ENCODE measurements at regions not wholly inside any gene's neighbourhood (a gene's known extent, or its start where the extent isn't known, plus 50 kb on each side); places are given as distances from the start of the nearest gene placed in this dataset.
"Not testable (repeated sequence)": the region's sequence is repeated elsewhere in the genome, so short reads cannot be mapped to it uniquely, and the experiment has no call there.

DNA sequence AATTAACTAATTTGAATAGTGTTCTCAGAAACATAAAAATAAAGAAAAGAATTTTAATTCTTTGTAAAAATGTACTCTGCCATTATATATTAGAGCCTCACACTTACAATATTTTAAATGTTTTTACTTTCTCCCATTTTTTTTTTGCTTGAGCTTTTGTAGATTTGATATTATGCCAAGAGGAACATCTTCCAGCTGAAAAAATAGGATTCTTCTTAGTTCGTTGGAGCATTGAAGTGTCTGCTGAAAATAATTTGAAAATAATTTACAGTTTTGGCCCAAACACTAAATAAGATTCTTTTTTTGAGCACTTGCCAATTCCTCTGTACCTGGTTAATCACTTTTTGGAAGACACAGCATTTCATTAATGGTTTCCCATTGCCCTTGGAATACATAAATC is 175.0 kb upstream of the COL11A1 start:
- WGBS, 3 donors = 1 to 4% (median 1%) methylated on average over 1 of the region's 1 CpG
- H3K27me3 ChIP-seq = no peaks in the 10 kb centered on the region
- H3K4me3 ChIP-seq = no peak overlapping the region
- TF ChIP-seq POLR2A (IDR thresholded peaks at IDR 0.05) = no peak
- TF ChIP-seq, protein P1, sequence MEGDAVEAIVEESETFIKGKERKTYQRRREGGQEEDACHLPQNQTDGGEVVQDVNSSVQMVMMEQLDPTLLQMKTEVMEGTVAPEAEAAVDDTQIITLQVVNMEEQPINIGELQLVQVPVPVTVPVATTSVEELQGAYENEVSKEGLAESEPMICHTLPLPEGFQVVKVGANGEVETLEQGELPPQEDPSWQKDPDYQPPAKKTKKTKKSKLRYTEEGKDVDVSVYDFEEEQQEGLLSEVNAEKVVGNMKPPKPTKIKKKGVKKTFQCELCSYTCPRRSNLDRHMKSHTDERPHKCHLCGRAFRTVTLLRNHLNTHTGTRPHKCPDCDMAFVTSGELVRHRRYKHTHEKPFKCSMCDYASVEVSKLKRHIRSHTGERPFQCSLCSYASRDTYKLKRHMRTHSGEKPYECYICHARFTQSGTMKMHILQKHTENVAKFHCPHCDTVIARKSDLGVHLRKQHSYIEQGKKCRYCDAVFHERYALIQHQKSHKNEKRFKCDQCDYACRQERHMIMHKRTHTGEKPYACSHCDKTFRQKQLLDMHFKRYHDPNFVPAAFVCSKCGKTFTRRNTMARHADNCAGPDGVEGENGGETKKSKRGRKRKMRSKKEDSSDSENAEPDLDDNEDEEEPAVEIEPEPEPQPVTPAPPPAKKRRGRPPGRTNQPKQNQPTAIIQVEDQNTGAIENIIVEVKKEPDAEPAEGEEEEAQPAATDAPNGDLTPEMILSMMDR (IDR thresholded peaks at IDR 0.05) = no peak
- no peaks in the 10 kb centered on the region for H3K9me3 ChIP-seq
- H3K27ac ChIP-seq = no peak overlapping the region
- intact Hi-C loops (cut with DNase I) = no loop called here
- DNase-seq = no peak
- H3K36me3 ChIP-seq = no peaks in the 10 kb centered on the region
- no peaks in the 10 kb centered on the region for H3K4me1 ChIP-seq (ENCODE audit: insufficient read depth)

DNA sequence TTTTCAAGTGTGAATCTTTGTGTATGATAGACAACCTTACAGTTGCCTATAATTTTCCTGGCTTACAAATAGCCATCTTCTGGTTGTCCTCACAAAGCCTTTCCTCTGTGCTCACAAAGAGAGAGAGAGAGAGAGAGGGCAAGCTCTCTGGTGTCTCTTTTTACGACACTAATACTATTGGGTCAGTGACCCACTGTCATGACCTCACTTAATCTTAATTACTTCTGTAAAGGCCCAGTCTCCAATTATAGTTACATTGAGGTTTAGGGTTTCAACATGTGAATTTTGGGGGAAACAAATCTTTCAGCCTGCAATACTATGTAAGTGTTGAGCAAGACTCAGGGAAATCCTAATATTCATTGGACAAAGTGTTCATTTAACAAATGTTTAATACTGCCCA is 167.4 kb upstream of the COL11A1 start:
- H3K4me1 ChIP-seq (ENCODE audit: insufficient read depth) = no peaks in the 10 kb centered on the region
- no peaks in the 10 kb centered on the region for H3K9me3 ChIP-seq
- no peak overlapping the region for H3K4me3 ChIP-seq
- DNase-seq = no peak
- WGBS, 3 donors = 78 to 83% (median 81%) methylated on average over 1 of the region's 1 CpG
- H3K27me3 ChIP-seq = no peaks in the 10 kb centered on the region
- no peaks in the 10 kb centered on the region for H3K36me3 ChIP-seq
- H3K27ac ChIP-seq = no peak overlapping the region
- intact Hi-C loops (cut with DNase I) = no loop called here
- TF ChIP-seq EP300 (IDR thresholded peaks at IDR 0.05) = no peak
- no peak for TF ChIP-seq POLR2A (IDR thresholded peaks at IDR 0.05)
- TF ChIP-seq, protein P1 (IDR thresholded peaks at IDR 0.05) = no peak

DNA sequence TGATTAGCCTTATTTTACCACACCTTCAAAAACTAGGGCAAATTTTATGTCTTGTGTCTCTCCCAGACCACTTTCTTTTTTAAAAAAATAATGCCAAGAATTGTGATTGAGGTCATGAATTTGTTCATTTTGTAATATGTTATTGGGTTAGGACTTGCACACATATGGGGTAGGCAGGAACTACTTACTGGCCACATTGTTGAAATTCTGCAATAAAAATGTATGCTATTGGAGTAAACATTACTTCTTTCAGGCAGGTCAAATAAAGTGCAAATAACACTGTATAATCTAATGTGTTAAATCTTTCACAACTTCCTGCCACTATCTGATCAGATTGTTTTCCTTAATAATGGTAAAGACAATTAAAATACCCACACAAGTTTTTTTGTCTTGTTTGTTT is 166.6 kb upstream of the COL11A1 start:
- H3K9me3 ChIP-seq = no peaks in the 10 kb centered on the region
- no peaks in the 10 kb centered on the region for H3K4me1 ChIP-seq (ENCODE audit: insufficient read depth)
- no peaks in the 10 kb centered on the region for H3K36me3 ChIP-seq
- DNase-seq = no peak
- intact Hi-C loops (cut with DNase I) = no loop called here
- no peak overlapping the region for H3K4me3 ChIP-seq
- no peaks in the 10 kb centered on the region for H3K27me3 ChIP-seq
- TF ChIP-seq EP300 (IDR thresholded peaks at IDR 0.05) (no peak), POLR2A (IDR thresholded peaks at IDR 0.05) (no peak)
- TF ChIP-seq, protein P1 (IDR thresholded peaks at IDR 0.05) = no peak
- H3K27ac ChIP-seq = no peak overlapping the region

DNA sequence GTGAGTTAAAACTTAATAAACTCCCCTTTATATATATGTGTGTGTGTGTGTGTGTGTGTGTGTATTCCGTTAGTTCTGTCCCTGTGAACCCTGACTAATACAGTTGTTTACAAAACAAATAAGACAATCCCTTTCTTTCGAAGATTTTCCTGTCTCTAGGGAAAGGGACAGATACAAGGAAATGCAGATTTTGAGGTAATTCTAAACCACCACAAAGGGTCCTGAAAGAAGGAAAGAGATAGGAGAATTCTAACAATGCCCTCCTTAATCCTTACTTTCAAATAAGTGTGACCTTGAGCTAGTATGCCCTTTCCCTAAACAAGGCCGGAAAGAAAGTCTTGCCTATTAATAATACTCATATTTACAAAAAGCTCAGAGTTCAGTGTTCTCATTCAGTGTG is 164.8 kb upstream of the COL11A1 start:
- H3K4me3 ChIP-seq = no peak overlapping the region
- intact Hi-C loops (cut with DNase I) = no loop called here
- 33 to 42% (median 42%) methylated on average over 3 of the region's 3 CpGs for WGBS, 3 donors
- no peaks in the 10 kb centered on the region for H3K36me3 ChIP-seq
- H3K27ac ChIP-seq = no peak overlapping the region
- no peaks in the 10 kb centered on the region for H3K4me1 ChIP-seq (ENCODE audit: insufficient read depth)
- H3K9me3 ChIP-seq = no peaks in the 10 kb centered on the region
- DNase-seq = no peak
- no peaks in the 10 kb centered on the region for H3K27me3 ChIP-seq
- TF ChIP-seq EP300 (IDR thresholded peaks at IDR 0.05) (no peak), POLR2A (IDR thresholded peaks at IDR 0.05) (no peak)
- TF ChIP-seq, protein P1 (IDR thresholded peaks at IDR 0.05) = no peak

DNA sequence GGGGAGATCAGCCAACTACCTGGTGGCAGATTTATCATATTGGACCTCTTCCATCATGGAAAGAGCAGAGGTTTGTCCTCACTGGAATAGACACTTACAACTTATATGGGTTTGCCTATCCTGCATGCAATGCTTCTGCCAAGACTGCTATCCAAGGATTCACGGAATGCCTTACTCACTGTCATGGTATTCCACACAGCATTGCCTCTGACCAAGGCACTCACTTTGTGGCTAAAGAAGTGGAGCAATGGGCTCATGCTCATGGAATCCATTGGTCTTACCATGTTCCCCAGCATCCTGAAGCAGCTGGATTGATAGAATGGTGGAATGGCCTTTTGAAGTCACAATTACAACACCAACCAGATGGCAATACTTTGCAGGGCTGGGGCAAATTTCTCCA is 163.1 kb upstream of the COL11A1 start:
- H3K27me3 ChIP-seq; intact Hi-C loops (cut with DNase I); H3K4me1 ChIP-seq (ENCODE audit: insufficient read depth); H3K9me3 ChIP-seq; H3K36me3 ChIP-seq; H3K27ac ChIP-seq; H3K4me3 ChIP-seq; DNase-seq: not testable (repeated sequence)
- 89 to 95% (median 95%) methylated on average over 1 of the region's 1 CpG for WGBS, 3 donors
